ENCODE measurements at regions not wholly inside any gene's neighbourhood (a gene's known extent, or its start where the extent isn't known, plus 50 kb on each side); places are given as distances from the start of the nearest gene placed in this dataset.

DNA sequence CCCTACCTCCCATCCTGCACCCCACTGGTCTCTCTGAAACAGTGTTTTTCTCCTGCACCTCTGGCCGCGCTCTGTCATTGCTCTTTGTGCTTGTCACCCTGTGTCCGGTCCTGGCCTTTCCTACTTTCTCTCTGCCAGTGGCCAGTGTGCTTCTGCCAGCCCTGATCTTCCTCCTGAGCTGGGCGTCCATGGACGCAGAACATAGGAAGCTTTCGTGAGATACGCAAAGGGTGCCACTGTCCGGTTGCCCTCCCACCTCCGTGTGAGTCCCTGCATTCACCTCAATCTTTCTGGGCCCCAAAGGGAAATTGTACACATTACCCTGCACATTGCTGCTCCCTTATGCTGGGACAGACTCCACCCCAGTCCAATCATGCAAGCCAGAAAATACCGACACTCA lies 105.7 kb upstream of the SOX1 start:
- Mint-ChIP-seq H3K9me3 (no peaks in the 10 kb centered on the region), H3K27ac (no peak overlapping the region), H3K36me3 (no peaks in the 10 kb centered on the region), H3K4me1 (ENCODE audit: unreplicated experiment) (no peaks in the 10 kb centered on the region), H3K27me3 (peaks cover 13% of the 10 kb centered on the region), H3K4me3 (no peak overlapping the region)
- no peak for DNase-seq (ENCODE audit: extremely low spot score, unreplicated experiment)
- TF ChIP-seq, protein P1, sequence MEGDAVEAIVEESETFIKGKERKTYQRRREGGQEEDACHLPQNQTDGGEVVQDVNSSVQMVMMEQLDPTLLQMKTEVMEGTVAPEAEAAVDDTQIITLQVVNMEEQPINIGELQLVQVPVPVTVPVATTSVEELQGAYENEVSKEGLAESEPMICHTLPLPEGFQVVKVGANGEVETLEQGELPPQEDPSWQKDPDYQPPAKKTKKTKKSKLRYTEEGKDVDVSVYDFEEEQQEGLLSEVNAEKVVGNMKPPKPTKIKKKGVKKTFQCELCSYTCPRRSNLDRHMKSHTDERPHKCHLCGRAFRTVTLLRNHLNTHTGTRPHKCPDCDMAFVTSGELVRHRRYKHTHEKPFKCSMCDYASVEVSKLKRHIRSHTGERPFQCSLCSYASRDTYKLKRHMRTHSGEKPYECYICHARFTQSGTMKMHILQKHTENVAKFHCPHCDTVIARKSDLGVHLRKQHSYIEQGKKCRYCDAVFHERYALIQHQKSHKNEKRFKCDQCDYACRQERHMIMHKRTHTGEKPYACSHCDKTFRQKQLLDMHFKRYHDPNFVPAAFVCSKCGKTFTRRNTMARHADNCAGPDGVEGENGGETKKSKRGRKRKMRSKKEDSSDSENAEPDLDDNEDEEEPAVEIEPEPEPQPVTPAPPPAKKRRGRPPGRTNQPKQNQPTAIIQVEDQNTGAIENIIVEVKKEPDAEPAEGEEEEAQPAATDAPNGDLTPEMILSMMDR (conservative IDR thresholded peaks at IDR 0.05): no peak

DNA sequence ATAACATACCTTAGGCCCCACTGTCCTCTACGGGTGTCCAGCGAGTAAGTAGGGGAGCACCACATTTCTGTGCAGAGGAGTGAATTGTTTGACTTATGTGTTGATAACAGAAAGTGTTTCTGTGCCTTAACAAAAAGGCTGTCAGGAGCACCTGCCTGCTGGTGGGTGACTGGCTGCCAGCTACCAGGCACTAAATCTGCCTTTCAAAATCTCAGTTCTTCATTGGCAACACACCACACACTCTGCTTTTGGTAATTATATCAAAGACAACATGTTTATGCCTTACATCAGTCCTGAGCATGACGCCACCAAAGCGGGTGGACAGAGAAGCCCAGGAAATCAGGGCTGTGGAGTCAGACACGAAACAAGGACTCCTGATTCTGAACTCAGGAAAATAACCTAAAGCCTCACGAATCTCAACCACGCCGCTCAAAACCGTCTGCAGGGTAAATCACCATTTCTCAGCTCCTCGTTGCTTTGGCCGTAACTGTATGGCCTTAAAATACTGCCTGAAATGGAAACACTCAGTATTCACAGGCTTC lies 105.2 kb upstream of the SOX1 start:
- Mint-ChIP-seq H3K27ac (no peak overlapping the region), H3K4me3 (no peak overlapping the region), H3K36me3 (no peaks in the 10 kb centered on the region), H3K27me3 (peaks cover 15% of the 10 kb centered on the region), H3K4me1 (ENCODE audit: unreplicated experiment) (no peaks in the 10 kb centered on the region), H3K9me3 (no peaks in the 10 kb centered on the region)
- no peak for DNase-seq (ENCODE audit: extremely low spot score, unreplicated experiment)
- TF ChIP-seq, protein P1 (conservative IDR thresholded peaks at IDR 0.05): no peak

DNA sequence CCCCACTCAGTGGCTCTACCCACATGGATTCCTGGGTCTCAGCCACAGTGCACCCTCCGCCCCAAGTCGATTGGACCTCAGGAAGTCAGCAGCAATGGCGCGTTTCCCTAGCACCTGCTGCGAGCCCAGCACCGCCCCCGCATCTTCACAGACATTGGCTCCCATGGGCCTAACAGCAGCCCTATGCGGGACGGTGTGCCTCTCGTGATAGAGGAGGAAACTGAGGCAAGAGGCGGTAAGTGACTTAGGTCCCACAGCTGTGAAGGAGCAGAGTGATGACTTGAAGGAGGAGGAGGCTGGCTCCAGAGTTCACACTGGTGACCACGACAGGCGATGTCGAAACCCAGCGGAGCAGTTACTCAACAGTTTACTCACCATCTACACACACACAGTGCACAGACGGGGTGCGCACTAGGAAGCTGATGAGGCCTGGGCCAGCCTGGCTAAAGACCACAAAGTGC lies 104.5 kb upstream of the SOX1 start:
- H3K36me3 Mint-ChIP-seq: no peaks in the 10 kb centered on the region
- no peaks in the 10 kb centered on the region for H3K9me3 Mint-ChIP-seq
- H3K4me3 Mint-ChIP-seq: no peak overlapping the region
- TF ChIP-seq, protein P1 (conservative IDR thresholded peaks at IDR 0.05): no peak
- no peak overlapping the region for H3K27ac Mint-ChIP-seq
- H3K27me3 Mint-ChIP-seq: peaks cover 14% of the 10 kb centered on the region
- DNase-seq (ENCODE audit: extremely low spot score, unreplicated experiment): no peak
- H3K4me1 Mint-ChIP-seq (ENCODE audit: unreplicated experiment): no peaks in the 10 kb centered on the region

DNA sequence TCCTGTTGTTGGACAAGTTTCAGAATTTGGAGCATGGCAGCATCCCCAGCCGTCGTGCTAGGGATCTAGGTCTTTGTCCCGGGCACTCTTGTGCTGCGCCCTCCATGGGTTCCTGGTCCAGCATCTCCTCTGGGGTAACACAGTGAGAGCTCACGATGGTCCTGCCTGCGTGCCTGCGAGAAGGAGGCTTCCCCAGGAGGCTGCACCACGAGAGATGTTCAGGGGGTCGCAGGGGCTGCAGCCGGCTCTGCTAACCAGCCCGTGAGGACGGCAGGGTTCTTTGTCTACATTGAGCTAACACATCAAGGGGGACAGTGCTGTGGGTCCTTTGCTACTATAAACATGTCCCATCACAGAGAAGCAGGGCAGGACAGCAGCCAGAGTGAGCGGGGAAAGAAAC lies 103.9 kb upstream of the SOX1 start:
- Mint-ChIP-seq H3K27ac (no peak overlapping the region), H3K9me3 (no peaks in the 10 kb centered on the region), H3K36me3 (no peaks in the 10 kb centered on the region), H3K4me3 (no peak overlapping the region), H3K4me1 (ENCODE audit: unreplicated experiment) (no peaks in the 10 kb centered on the region), H3K27me3 (peaks cover 15% of the 10 kb centered on the region)
- no peak for DNase-seq (ENCODE audit: extremely low spot score, unreplicated experiment)
- TF ChIP-seq, protein P1 (conservative IDR thresholded peaks at IDR 0.05): no peak

DNA sequence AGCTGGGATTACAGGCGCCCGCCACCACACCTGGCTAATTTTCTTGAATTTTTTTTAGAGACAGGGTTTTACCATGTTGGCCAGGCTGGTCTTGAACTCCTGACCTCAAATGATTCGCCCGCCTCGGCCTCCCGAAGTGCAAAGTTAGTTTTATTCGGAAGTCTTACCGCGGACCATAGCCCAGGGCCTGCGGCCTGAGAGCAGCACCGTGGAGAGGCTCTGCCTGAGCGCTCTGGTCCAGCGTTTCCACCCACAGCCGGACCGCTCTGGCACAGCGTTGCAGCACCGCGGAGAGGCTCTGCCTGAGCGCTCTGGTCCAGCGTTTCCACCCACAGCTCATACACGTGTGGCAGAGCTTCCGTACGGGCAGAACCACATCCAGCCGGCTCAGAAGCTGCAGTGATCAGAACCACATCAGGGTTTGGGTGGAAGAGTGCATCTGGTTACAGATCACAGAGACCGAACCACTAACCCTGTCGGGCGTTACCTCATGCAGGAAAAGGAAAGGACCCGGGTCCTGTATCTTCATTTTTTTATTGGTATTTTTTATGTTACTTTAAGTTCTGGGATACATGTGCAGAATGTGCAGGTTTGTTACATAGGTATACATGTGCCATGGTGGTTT lies 102.4 kb upstream of the SOX1 start:
- Mint-ChIP-seq H3K36me3 (no peaks in the 10 kb centered on the region), H3K4me1 (ENCODE audit: unreplicated experiment) (no peaks in the 10 kb centered on the region)

More for the DNA sequence above, 102.4 kb upstream of the SOX1 start:
- peaks cover 18% of the 10 kb centered on the region for H3K27me3 Mint-ChIP-seq
- no peak overlapping the region for H3K4me3 Mint-ChIP-seq
- no peak for DNase-seq (ENCODE audit: extremely low spot score, unreplicated experiment)
- TF ChIP-seq, protein P1 (conservative IDR thresholded peaks at IDR 0.05): no peak
- no peak overlapping the region for H3K27ac Mint-ChIP-seq
- no peaks in the 10 kb centered on the region for H3K9me3 Mint-ChIP-seq
